ENCODE measurements at regions not wholly inside any gene's neighbourhood (a gene's known extent, or its start where the extent isn't known, plus 50 kb on each side); places are given as distances from the start of the nearest gene placed in this dataset.

- TF ChIP-seq, protein P1, sequence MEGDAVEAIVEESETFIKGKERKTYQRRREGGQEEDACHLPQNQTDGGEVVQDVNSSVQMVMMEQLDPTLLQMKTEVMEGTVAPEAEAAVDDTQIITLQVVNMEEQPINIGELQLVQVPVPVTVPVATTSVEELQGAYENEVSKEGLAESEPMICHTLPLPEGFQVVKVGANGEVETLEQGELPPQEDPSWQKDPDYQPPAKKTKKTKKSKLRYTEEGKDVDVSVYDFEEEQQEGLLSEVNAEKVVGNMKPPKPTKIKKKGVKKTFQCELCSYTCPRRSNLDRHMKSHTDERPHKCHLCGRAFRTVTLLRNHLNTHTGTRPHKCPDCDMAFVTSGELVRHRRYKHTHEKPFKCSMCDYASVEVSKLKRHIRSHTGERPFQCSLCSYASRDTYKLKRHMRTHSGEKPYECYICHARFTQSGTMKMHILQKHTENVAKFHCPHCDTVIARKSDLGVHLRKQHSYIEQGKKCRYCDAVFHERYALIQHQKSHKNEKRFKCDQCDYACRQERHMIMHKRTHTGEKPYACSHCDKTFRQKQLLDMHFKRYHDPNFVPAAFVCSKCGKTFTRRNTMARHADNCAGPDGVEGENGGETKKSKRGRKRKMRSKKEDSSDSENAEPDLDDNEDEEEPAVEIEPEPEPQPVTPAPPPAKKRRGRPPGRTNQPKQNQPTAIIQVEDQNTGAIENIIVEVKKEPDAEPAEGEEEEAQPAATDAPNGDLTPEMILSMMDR (IDR thresholded peaks at IDR 0.05): no peak
- TF ChIP-seq POLR2A (IDR thresholded peaks at IDR 0.05): no peak
Observed at GRCh38 chr18:46332286-46332801, 228.2 kb downstream of the HAUS1 start.

Data from thyroid gland (tissue), 4 donors.